ENCODE measurements at regions not wholly inside any gene's neighbourhood (a gene's known extent, or its start where the extent isn't known, plus 50 kb on each side); places are given as distances from the start of the nearest gene placed in this dataset.

- H3K4me3 ChIP-seq = no peak overlapping the region
- no peaks in the 10 kb centered on the region for H3K4me1 ChIP-seq
- H3K9me3 ChIP-seq = peaks cover 0 to 23% (median 7%) of the 10 kb centered on the region in 8 donors
- WGBS, 5 donors = 70 to 83% (median 80%) methylated on average over 3 of the region's 3 CpGs
- intact Hi-C loops (cut with DNase I; ENCODE audit: low total_unique reads) = no loop called here
- no peak overlapping the region for H3K27ac ChIP-seq
- no peaks in the 10 kb centered on the region for H3K27me3 ChIP-seq (replicated peaks in 1 of 7)
- no peaks in the 10 kb centered on the region for H3K36me3 ChIP-seq
- no peak for TF ChIP-seq POLR2A (IDR thresholded peaks at IDR 0.05)
- no peak for DNase-seq
Observed at GRCh38 chr5:15124461-15124860, 252.9 kb upstream of the ANKH start.

- TF ChIP-seq CTCF (IDR thresholded peaks at IDR 0.05 in 8 of 11, conservative IDR thresholded peaks at IDR 0.05 in 3 of 11) (no peak), POLR2AphosphoS5 (IDR thresholded peaks at IDR 0.05) (no peak), POLR2A (IDR thresholded peaks at IDR 0.05) (no peak)
- H3K9me3 ChIP-seq = peaks cover 0 to 17% (median 7%) of the 10 kb centered on the region in 8 donors
- H3K27ac ChIP-seq = no peak overlapping the region
- H3K4me3 ChIP-seq = no peak overlapping the region
- H3K4me1 ChIP-seq = no peaks in the 10 kb centered on the region
- intact Hi-C loops (cut with DNase I; ENCODE audit: low total_unique reads) = no loop called here
- no peaks in the 10 kb centered on the region for H3K36me3 ChIP-seq
- WGBS, 5 donors = 59 to 77% (median 69%) methylated on average over 5 of the region's 5 CpGs
- no peaks in the 10 kb centered on the region for H3K27me3 ChIP-seq (replicated peaks in 1 of 7)
- DNase-seq = no peak
Observed at GRCh38 chr5:15117688-15118087, 246.1 kb upstream of the ANKH start.

GRCh38 chr5:15116996-15117395 lies 245.4 kb upstream of the ANKH start:
- no peak for DNase-seq
- no peak overlapping the region for H3K27ac ChIP-seq
- no peak overlapping the region for H3K4me3 ChIP-seq
- no peak for TF ChIP-seq POLR2A (IDR thresholded peaks at IDR 0.05)
- no peak for TF ChIP-seq CTCF (IDR thresholded peaks at IDR 0.05 in 8 of 11, conservative IDR thresholded peaks at IDR 0.05 in 3 of 11)
- TF ChIP-seq POLR2AphosphoS5 (IDR thresholded peaks at IDR 0.05) = no peak
- WGBS, 5 donors = 52 to 65% (median 62%) methylated on average over 5 of the region's 5 CpGs
- intact Hi-C loops (cut with DNase I; ENCODE audit: low total_unique reads) = no loop called here
- no peaks in the 10 kb centered on the region for H3K27me3 ChIP-seq (replicated peaks in 1 of 7)
- H3K9me3 ChIP-seq = peaks cover 0 to 12% (median 6%) of the 10 kb centered on the region in 8 donors
- no peaks in the 10 kb centered on the region for H3K4me1 ChIP-seq
- no peaks in the 10 kb centered on the region for H3K36me3 ChIP-seq

- H3K36me3 ChIP-seq = no peaks in the 10 kb centered on the region
- 86 to 99% (median 94%) methylated on average over 2 of the region's 2 CpGs for WGBS, 5 donors
- peaks cover 0 to under 1% (median 0%) of the 10 kb centered on the region in 8 donors for H3K9me3 ChIP-seq
- no peaks in the 10 kb centered on the region for H3K4me1 ChIP-seq
- intact Hi-C loops (cut with DNase I; ENCODE audit: low total_unique reads) = no loop called here
- no peak for TF ChIP-seq POLR2AphosphoS5 (IDR thresholded peaks at IDR 0.05)
- TF ChIP-seq POLR2A (IDR thresholded peaks at IDR 0.05) = no peak
- no peak for TF ChIP-seq CTCF (IDR thresholded peaks at IDR 0.05 in 8 of 11, conservative IDR thresholded peaks at IDR 0.05 in 3 of 11)
- no peak for DNase-seq
- H3K4me3 ChIP-seq = no peak overlapping the region
- no peak overlapping the region for H3K27ac ChIP-seq
- H3K27me3 ChIP-seq (replicated peaks in 1 of 7) = no peaks in the 10 kb centered on the region
Observed at GRCh38 chr5:15106530-15107283, 235.1 kb upstream of the ANKH start.

Data from spleen (tissue), 11 donors.